ENCODE measurements at regions not wholly inside any gene's neighbourhood (a gene's known extent, or its start where the extent isn't known, plus 50 kb on each side); places are given as distances from the start of the nearest gene placed in this dataset.

DNA sequence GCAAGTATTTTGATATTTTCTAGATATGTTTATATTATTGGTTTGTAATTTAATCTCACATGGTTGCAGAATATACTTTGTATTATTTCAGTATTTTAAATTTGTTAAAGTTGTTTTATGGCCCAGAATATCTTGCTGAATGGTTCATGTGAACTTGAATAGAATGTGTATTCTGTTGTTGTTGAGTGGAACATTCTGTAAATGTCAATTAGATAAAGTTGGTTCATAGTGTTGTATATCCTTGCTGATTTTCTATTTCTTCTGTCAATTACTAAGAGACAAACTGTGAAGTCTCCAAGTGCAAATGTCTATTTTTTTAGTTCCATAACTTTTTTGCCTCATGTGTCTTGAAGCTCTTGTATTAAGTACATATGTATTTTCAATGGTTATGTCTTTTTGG, 411.7 kb downstream of the NPIPA7 start:
- TF ChIP-seq, protein P1, sequence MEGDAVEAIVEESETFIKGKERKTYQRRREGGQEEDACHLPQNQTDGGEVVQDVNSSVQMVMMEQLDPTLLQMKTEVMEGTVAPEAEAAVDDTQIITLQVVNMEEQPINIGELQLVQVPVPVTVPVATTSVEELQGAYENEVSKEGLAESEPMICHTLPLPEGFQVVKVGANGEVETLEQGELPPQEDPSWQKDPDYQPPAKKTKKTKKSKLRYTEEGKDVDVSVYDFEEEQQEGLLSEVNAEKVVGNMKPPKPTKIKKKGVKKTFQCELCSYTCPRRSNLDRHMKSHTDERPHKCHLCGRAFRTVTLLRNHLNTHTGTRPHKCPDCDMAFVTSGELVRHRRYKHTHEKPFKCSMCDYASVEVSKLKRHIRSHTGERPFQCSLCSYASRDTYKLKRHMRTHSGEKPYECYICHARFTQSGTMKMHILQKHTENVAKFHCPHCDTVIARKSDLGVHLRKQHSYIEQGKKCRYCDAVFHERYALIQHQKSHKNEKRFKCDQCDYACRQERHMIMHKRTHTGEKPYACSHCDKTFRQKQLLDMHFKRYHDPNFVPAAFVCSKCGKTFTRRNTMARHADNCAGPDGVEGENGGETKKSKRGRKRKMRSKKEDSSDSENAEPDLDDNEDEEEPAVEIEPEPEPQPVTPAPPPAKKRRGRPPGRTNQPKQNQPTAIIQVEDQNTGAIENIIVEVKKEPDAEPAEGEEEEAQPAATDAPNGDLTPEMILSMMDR (IDR thresholded peaks at IDR 0.05) = no peak
- TF ChIP-seq POLR2A (IDR thresholded peaks at IDR 0.05) = no peak
